SK-N-SH (cell line): ENCODE measurements at regions not wholly inside any gene's neighbourhood (a gene's known extent, or its start where the extent isn't known, plus 50 kb on each side); places are given as distances from the start of the nearest gene placed in this dataset.

Experiments
- CTCF ChIP-seq: fragments of 200-600 bp; sonication (generic); IDR thresholded peaks from 2 replicates; pipeline ENCODE4 v1.6.1; 2017; ENCODE audit warnings: antibody characterized with exemption, mild to moderate bottlenecking, moderate library complexity
- FOSL2 ChIP-seq: IDR thresholded peaks from 2 replicates; pipeline ENCODE4 v1.4.0; 2012; ENCODE audit warnings: low read depth, mild to moderate bottlenecking, moderate library complexity, borderline replicate concordance
- NRF1 ChIP-seq: IDR thresholded peaks from 2 replicates; pipeline ENCODE4 v1.6.1; 2012; ENCODE audit warnings: low read depth, mild to moderate bottlenecking, low read length
- PBX3 ChIP-seq: IDR thresholded peaks from 2 replicates; pipeline ENCODE4; 2012
- POLR2AphosphoS5 ChIP-seq: IDR thresholded peaks from 2 replicates; pipeline ENCODE4 v1.6.1; 2012; ENCODE audit warnings: low read depth, low read length
- RFX5 ChIP-seq: IDR thresholded peaks from 2 replicates; pipeline ENCODE4 v1.6.1; 2012; ENCODE audit warnings: mild to moderate bottlenecking, improper control_type of control experiment, low read length
- YY1 ChIP-seq: IDR thresholded peaks from 2 replicates; pipeline ENCODE4 v1.4.0; 2012; ENCODE audit warnings: low read depth, mild to moderate bottlenecking

- TF ChIP-seq YY1 (no peak), RFX5 (no peak), CTCF (no peak), PBX3 (no peak), POLR2AphosphoS5 (no peak), NRF1 (no peak), FOSL2 (no peak)
Measured at GRCh38 chr20:40449974-40450616, 238.9 kb downstream of the MAFB start.
